Sigmoid colon (tissue), 4 donors: ENCODE measurements at regions not wholly inside any gene's neighbourhood (a gene's known extent, or its start where the extent isn't known, plus 50 kb on each side); places are given as distances from the start of the nearest gene placed in this dataset.

Experiments
- EP300 ChIP-seq, 4 donors: sonication (generic); formaldehyde crosslinking; IDR thresholded peaks; one replicate each; pipeline ENCODE4 v1.6.1; 2017; ENCODE audit warnings: antibody characterized with exemption in 4 of 4
- POLR2A ChIP-seq, 2 donors: fragments of 450-650 bp; IDR thresholded peaks; one replicate each; pipeline ENCODE4 v1.6.1; 2016; ENCODE audit warnings: antibody characterized with exemption in 2 of 2, mild to moderate bottlenecking in 2 of 2, moderate library complexity in 2 of 2
- TF ChIP-seq, protein P1 (sequence below), 4 experiments: fragments of 450-650 bp in 3 of 4; fragments of 200-600 bp in 1 of 4; IDR thresholded peaks; one replicate each; pipeline ENCODE4 v1.5.1; 2016 to 2019; ENCODE audit warnings: antibody characterized with exemption in 4 of 4, mild to moderate bottlenecking in 3 of 4, moderate library complexity in 2 of 4

DNA sequence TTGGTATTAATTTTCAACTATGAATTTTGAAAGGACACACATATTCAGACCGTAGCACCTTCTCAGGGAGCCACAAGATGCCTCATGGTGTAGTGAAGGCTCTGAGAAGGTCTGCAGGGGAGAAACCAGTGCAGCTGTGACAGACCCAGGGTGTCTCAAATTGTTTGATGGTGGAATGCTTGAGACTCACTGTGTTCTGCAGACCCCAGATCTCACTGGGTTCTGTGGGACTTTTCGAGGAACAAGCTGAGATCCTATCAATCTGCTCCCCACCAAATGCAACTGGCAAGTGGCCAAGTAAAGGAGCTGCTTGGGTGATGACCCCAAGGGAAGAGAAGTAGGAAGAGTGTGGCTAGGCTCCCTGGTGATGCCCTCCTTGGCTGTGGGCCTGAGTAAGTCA lies 130.5 kb upstream of the UNC5B start:
- TF ChIP-seq, protein P1, sequence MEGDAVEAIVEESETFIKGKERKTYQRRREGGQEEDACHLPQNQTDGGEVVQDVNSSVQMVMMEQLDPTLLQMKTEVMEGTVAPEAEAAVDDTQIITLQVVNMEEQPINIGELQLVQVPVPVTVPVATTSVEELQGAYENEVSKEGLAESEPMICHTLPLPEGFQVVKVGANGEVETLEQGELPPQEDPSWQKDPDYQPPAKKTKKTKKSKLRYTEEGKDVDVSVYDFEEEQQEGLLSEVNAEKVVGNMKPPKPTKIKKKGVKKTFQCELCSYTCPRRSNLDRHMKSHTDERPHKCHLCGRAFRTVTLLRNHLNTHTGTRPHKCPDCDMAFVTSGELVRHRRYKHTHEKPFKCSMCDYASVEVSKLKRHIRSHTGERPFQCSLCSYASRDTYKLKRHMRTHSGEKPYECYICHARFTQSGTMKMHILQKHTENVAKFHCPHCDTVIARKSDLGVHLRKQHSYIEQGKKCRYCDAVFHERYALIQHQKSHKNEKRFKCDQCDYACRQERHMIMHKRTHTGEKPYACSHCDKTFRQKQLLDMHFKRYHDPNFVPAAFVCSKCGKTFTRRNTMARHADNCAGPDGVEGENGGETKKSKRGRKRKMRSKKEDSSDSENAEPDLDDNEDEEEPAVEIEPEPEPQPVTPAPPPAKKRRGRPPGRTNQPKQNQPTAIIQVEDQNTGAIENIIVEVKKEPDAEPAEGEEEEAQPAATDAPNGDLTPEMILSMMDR (IDR thresholded peaks at IDR 0.05), result no peak
- no peak for TF ChIP-seq POLR2A (IDR thresholded peaks at IDR 0.05)
- TF ChIP-seq EP300 (IDR thresholded peaks at IDR 0.05), result no peak
